OCI-LY1 (cell line): ENCODE measurements at regions not wholly inside any gene's neighbourhood (a gene's known extent, or its start where the extent isn't known, plus 50 kb on each side); places are given as distances from the start of the nearest gene placed in this dataset.

Source experiments
- EZH2 ChIP-seq: fragments of 200-600 bp; sonication (generic), shearing (Covaris generic); IDR thresholded peaks from 2 replicates; pipeline ENCODE4 v1.8.0; 2017; ENCODE audit warnings: borderline replicate concordance, mixed run types, mild to moderate bottlenecking, antibody characterized with exemption, low read length, moderate library complexity, mixed read lengths
- TF ChIP-seq, protein P1 (sequence below): fragments of 200-600 bp; sonication (generic), shearing (Covaris generic); IDR thresholded peaks from 2 replicates; pipeline ENCODE4 v1.5.1; 2017; ENCODE audit warnings: mild to moderate bottlenecking, antibody characterized with exemption, low read length, moderate library complexity, mixed read lengths

DNA sequence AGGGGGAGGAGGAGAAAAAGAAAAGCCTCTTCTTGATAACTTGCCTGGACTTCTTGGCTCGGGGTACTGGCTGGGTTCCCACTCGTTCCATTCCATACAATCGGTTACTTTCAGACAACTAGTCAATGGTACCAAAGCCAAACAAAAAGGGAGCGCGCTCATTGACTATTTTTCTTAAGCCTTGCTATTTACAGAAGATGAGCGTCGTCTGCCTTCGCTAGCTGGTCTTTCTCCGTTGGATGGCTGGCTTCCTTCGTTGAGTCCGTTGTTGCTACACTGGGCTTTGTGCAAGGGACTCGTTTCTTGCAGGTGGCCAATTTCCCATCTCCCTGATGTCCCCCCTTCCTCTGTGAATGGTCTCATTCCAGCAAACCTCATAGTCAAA lies 260.4 kb downstream of the ZNF516 start:
- TF ChIP-seq, protein P1, sequence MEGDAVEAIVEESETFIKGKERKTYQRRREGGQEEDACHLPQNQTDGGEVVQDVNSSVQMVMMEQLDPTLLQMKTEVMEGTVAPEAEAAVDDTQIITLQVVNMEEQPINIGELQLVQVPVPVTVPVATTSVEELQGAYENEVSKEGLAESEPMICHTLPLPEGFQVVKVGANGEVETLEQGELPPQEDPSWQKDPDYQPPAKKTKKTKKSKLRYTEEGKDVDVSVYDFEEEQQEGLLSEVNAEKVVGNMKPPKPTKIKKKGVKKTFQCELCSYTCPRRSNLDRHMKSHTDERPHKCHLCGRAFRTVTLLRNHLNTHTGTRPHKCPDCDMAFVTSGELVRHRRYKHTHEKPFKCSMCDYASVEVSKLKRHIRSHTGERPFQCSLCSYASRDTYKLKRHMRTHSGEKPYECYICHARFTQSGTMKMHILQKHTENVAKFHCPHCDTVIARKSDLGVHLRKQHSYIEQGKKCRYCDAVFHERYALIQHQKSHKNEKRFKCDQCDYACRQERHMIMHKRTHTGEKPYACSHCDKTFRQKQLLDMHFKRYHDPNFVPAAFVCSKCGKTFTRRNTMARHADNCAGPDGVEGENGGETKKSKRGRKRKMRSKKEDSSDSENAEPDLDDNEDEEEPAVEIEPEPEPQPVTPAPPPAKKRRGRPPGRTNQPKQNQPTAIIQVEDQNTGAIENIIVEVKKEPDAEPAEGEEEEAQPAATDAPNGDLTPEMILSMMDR, result no peak
- no peak for TF ChIP-seq EZH2
